GM19397 (cell line): ENCODE measurements at regions not wholly inside any gene's neighbourhood (a gene's known extent, or its start where the extent isn't known, plus 50 kb on each side); places are given as distances from the start of the nearest gene placed in this dataset.
"Not testable (repeated sequence)": the region's sequence is repeated elsewhere in the genome, so short reads cannot be mapped to it uniquely, and the experiment has no call there.

Source experiments
- ATAC-seq: cut with Tn5 transposase; IDR thresholded peaks from one replicate; pipeline ENCODE4 v1.9.1; 2021; ENCODE audit warnings: mild to moderate bottlenecking, moderate library complexity; ENCODE audit not compliant: unreplicated experiment

DNA sequence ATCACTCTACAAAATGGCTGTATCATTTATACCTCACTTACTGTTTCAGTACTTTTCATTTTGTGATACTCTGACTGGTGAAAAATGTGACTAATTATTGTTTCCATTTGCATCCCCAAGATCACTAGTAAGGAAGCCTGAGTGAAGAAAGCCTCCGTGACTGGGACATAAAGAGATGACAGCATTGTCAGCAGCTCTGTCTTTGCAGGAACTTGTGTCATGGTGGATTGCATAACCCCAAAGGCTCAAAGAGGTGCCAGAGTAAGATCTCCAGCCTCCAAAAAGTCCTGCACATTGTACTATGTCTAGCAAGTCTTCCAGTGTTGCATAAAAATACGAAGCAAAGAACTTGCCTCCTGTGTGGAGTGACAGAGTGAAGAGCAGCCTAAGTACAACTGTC is 187.5 kb upstream of the CRIM1 start:
- no peak for ATAC-seq

DNA sequence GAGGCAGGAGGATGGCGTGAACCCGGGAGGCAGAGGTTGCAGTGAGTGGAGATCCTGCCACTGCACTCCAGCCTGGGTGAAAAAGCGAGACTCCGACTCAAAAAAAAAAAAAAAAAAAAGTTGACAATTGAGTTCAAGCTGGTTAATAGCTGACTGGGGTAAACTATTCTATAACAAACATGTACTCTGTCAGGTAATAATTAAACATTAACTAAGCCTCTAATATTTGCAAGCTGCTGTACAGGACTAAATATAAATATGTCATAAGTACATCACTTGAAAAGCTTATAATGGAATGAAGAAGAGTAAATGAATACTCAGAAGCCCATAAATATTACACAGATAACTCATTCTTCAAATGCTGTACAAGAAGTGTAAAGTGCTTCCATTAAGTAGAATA is 190.4 kb upstream of the CRIM1 start:
- ATAC-seq = peak; percentile 57

DNA sequence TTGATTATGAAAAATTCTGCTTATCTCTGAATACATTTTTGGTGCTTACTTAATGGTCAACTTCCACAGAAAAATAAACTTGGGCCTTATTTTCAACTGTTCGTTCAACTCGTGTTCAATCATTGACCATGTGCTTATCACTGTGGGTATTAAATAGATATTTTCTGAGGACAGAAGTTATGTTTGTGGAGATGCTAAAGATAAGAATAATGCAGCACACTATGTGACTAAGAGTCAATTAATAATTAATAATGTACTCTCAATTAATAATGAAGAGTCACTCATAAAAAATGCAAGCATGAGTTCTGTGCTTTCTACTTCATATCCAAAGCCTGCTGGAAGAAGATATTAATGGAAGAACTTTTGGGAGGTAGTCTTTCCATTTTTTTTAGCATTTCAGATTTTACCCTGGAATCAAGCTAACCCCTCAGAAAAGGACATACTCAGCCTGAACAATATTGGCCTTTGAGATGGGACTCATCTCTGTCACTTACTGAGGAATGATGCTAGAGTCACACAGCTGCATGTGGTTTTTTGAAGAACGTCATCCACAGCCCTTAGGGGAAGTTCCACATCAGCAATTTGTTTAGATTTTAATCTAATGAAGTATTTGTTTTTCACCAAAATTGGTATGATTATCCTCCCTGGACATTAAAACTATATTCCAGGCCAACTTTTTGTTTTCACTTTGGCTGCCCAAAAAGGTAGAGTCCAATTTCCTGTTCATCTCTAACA is 191.9 kb upstream of the CRIM1 start:
- peak; percentile 57 for ATAC-seq

DNA sequence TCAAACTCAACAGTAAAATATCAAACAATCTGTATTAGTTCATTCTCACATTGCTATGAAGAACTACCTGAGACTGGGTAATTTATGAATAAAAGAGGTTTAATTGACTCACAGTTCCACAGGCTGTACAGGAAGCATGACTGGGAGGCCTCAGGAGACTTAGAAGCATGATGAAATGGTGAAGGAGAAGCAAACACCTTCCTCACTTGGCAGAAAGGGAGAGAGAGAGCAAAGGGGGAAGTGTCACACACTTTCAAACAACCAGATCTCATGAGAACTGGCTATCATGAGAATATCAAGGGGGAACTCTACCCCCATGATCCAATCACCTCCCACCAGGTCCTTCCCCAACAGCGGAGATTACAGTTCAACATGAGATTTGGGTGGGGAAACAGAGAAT is 198.5 kb upstream of the CRIM1 start:
- not testable (repeated sequence) for ATAC-seq

DNA sequence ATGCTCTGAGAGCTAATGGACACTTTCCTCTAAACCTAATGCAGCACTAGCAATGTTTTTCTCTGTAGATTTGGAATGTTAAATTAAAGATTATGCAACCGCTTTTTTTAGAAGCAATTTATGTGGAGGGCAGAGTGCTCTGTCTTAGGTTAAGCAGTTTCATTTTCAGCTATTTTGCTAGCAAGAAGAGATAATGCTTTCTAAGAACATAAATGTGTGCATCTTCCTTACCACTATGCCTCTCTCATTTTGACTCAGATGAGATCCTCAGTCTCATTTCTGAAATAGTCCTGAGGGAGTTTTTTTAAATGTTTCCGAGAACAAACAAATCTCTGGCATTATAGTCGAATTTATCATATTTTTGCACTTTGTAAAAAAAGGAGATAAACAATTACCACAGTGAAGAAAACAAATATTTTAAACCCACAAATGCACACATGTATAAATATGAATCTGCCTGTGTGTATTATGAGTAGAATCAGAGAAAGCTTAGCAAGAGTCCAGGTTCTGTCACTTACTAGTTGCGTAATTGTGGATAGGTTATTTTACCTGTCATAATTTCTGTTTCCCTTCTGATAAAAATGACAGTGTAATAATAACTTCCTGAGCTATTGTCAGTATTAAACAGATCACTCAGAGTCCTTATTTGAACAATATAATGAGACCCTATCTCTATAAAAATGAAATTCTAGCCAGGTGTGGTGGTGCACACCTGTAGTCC is 207.7 kb upstream of the CRIM1 start:
- peak; percentile 90 for ATAC-seq

DNA sequence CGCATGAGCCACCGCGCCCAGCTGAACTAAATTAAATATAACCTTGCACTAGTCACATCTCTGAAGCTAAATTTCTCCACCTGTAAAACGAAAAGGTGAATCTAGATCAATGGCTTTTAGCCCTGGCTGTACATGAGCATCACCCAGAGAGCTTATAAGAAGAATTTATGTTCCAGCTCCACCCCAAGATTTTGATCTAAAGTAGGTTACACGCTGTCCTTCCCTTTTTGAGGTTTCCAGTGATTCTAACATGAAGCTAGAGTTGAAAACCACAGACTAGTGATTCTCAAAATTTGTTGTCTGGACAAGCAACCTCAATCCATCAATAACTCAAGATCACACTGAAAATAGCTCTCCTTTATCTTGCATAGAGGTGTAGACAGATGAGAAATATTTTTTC is 208.8 kb upstream of the CRIM1 start:
- ATAC-seq = no peak

DNA sequence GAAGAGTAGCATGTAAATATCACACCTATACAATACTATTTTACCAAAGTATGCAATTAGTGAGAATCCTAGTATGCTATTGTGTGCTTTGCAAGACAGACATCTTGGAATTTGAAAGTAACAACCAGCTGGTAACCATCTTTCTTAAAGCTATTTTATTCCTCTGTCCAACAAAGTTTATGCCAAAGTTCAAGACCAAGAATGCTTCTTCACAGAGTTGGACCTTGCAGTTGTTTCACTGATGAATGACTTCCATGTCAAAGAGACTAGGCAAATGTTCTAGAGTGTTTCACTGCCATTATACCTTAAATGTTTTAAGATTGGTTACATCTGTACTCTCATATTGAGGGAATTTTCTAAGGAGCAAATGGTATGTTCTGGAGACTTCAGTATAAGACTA is 215.2 kb upstream of the CRIM1 start:
- no peak for ATAC-seq

DNA sequence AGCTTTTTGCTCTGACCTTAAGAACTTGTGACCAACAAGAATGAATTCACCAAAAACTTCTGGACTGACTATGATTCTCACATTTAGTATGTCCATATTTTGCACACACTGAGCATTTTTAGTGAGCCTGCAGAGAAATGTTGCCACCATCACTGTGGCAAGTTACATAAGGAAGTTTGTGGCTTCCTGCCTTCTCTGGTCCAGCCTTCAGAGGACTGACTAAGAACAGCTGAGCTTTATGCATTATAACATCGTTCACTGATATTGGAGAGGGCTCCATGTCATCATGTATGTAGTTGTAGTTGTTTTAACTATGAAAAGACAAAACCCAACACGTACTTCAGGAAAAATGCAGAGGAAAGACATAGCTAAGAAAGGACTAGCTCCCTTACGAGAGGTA is 218.0 kb upstream of the CRIM1 start:
- ATAC-seq = no peak

DNA sequence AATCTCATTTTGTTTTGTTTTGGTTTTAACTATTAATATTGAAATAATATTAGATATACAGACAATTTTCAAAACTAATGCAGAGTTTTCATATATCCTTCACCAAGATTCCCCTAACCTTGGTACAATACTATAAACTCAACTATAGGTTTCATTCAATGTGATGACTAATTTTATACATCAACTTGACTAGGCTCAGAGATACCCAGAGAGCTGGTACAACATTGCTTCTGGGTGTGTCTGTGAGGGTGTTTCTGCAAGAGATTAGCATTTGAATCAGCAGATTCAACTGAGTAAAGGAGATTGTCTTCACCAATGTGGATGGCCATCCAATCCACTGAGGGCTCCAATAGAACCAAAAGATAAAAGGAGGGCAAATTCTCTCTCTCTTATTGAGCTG is 221.3 kb upstream of the CRIM1 start:
- ATAC-seq = no peak

DNA sequence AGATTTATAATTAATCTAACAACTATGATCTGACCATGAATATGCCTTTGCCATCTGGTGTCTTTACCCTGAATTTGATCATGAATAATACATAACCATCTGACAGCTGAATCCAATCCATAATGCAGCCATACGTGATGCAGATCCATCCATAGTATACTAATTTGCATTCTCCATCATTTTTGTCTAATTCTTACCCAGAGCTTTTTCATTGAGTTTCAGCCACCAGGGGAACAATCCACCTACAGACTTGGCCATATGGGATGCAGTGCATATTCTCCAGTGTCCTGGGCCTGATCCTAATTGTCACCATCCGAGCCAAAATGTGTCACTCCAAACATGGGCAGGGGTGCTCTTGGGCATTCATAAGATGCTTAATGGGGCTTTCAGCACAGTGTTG is 227.2 kb upstream of the CRIM1 start:
- no peak for ATAC-seq

DNA sequence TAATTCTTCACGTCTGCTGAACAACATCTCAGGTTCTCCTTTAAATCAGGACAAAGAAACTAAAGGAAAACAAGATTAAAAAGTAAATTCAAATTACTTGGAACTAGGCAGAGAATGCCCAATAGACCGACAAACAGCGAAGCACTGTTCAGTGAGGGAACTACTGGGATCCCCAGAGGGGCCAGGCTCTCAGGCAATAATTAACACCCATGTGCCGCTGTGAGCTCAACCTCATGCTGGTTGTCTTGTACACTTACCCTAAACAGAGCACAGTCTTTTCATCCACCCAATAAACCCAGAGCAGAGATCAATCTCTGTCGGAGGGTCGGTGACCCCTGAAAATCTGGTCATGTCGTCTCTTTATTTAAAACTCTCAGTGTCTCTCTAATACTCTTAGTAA is 229.9 kb upstream of the CRIM1 start:
- ATAC-seq = no peak

DNA sequence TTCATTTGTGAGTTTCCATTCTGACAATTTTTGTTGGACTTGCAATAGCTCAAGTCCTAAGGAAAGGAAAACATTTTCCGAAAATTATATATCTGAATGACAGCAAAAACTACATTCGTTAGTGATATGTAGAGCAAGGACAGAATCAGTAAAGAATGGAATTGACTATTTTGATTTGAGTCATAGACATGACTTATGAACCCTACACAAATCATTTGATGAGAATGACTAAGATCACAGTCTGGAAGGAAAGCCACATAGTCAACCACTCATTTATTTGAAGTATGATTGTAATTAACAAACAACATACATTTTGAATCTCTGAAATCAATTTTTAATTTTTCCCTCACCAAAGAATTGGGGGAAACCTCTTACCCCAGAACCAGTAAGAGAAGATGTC is 231.6 kb upstream of the CRIM1 start:
- no peak for ATAC-seq

DNA sequence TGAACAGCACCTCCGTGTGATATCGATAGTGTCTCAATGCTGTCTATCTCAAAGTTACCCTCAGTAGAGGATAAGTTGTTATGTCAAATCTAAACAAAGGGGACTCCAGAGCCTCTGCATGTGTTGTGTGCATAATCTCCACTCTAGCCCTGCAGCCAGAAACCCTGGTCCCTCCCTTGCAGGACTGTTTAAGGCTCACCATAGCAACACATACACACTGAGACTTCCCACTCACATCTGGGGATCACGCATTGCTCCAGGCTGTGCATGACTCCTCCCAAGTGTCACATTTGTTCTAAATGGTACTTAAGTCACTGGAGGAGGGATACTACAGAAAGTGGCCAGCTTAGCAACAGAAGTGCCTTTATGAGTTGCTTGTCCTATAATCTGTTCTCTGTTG is 258.6 kb upstream of the CRIM1 start:
- no peak for ATAC-seq

DNA sequence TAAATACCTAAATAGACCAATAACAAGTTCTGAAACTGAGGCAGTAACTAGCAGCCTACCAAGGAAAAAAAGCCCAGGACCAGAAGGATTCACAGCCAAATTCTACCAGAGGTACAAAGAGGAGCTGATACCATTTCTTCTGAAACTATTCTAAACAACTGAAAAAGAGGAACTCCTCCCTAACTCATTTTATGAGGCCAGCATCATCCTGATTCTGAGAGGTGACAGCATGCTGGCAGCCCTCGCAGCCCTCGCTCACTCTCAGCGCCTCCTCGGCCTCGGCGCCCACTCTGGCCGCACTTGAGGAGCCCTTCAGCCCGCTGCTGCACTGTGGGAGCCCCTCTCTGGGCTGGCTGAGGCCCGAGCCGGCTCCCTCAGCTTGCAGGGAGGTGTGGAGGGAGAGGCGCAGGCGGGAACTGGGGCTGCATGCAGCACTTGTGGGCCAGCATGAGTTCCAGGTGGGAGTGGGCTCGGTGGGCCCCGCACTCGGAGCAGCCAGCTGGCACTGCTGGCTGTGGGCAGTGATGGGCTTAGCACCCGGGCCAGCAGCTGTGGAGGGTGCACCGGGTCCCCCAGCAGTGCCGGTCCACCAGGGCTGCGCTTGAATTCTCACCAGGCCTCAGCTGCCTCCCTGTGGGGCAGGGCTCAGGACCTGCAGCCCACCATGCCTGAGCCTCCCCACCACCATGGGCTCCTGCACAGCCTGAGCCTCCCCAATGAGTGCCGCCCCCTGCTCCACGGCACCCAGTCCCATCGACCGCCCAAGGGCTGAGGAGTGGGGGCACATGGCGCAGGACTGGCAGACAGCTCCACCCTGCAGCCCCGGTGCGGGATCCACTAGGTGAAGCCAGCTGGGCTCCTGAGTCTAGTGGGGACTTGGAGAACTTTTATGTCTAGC is 263.5 kb upstream of the CRIM1 start:
- not testable (repeated sequence) for ATAC-seq

DNA sequence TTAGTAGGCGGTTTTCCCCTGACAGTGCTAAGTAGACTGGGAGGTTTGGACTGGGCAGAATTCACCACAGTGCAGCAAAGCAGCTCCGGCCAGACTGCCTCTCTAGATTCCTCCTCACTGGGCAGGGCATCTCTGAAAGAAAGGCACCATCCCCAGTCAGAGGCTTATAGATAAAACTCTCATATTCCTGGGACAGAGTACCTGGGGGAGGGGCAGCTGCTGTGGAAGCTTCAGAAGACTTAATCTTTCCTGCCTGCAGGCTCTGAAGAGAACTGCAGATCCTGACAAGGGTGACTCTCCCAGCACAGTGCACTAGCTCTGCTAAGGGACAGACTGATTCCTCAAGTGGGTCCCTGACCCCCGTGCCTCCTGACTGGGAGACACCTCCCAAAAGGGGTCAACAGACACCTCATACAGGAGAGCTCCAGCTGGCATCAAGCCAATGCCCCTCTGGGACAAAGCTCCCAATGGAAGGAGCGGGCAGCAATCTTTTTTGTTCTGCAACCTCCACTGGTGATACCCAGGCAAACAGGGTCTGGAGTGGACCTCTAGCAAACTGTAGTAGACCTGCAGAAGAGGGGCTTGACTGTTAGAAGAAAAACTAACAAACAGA is 266.8 kb upstream of the CRIM1 start:
- ATAC-seq = no peak

DNA sequence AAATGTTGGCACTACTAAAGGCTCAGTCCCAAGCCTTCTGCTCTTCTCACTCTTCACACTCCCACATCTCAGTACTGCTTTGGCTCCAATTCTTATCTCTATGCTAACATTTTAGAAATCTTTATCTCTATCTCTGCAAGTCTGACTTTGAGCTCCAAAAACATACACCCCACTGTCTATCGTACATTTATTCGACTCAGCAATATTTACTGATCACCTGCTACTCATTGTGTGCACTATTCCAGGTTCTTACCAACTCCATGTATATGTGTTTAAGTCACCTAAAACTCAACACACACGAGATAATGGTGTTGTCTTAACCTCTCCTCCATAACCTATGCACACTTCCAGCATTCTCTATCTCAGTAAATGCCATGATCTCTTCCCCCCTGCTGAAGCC is 268.2 kb upstream of the CRIM1 start:
- ATAC-seq = no peak

DNA sequence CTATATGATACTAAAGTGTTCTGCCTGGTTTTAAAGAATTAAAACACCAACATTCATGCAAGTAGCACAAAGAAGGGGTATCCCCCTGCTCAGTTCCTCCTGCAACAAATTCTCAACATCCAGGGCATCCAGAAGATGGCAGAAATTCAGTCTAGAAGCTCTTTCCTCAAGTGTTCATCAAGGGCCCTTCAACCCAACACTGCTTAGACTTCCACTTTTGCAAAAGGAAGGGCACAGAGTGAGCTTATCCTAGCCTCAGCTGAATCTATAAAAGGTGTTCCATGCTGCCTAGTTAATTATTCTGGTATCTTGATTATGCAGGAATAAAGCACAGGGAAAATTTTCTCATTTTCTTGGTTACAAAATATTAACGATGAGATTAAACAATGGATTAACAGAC is 275.8 kb upstream of the CRIM1 start:
- no peak for ATAC-seq

DNA sequence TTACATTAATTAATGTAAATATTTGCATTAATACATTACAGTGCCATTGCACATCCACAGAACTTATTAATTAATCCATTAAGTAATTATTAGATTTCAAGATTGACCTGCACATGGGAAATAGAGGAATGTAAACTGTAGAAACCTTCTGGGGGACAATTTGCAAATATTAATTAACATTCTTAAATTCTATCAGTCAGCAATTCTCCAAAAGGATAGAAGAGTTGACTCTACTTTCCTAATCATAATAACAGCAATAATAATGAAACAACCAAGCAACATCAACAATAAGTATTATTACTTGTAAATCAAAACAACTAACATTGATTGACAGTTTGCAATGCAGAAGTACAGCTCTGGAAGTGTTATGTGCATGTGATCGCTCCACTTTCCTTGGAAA is 281.6 kb upstream of the CRIM1 start:
- no peak for ATAC-seq

DNA sequence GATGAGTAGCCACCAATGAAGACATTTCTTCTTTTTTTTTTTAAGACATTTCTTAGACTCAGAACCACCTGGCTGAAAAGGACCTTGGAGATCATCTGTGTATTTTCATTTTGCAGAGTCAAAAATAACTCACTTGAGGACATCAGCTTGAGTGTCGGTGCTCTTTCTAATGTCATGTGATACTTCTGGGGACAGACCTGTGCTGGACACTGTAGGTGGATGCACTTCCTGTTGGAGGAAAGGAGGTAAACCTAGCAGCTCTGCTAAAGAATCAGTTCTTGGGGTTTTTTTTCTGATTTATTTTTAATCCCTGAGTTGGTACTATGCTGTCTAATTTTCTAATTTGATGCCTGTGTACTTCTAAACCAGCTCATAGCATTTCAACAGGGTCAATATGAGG is 283.9 kb upstream of the CRIM1 start:
- no peak for ATAC-seq

DNA sequence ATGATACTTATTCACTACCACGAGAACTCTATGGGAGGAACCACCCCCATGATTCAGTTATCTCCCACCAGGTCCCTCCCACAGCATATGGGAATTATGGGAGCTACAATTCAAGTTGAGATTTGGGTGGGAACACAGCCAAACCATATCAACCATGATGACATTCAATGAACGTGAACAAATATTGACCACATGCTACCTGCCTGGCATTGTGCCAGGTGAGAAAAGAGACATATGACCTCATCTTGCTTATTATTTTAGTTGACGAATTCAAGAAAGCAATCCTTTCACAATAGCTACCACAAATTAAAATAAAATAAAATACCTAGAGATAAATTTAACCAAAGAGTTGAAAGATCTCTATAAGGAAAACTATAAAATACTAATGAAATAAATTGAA is 286.5 kb upstream of the CRIM1 start:
- ATAC-seq = no peak

DNA sequence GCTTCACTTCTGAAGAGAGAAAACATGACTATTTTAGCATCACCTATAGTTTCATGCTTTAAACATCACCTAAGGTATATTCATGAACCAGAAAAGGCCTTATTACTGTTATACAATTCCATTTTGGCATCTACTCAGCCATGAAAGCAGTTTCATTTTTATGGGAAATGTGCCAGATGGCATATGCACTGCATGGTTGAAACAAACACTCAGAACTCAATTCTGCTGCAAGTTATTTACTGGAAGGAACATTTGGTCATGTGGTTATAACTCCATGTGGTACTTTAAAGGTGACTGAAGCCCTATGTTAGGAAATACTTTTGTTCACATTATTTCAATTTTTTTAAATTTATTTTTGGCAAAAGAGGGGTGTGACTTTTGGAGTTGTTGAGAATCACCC is 287.5 kb upstream of the CRIM1 start:
- no peak for ATAC-seq
